ENCODE measurements at regions not wholly inside any gene's neighbourhood (a gene's known extent, or its start where the extent isn't known, plus 50 kb on each side); places are given as distances from the start of the nearest gene placed in this dataset.

DNA sequence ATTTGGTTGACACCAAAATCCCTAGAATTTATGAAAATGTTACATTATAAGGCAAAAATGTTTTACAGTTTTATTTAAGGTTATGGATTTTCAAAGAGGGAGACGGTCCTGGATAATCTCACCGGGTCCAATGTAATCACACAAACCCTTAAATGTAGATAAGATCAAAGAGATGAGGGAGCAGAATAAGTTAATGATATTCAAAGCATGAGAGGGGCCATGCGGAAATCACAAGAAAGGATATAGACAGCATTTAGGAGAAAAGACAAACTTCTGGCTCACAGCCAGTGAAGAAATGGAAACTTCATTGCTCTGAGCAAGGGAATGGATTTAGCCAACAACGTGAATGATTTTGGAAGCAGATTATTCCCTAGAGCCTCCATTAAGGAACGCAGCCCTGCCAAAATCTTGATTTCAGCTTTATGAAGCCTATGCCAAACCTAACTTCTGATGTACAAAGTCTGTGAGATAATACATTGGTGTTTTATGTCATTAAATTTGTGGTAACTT is 684.4 kb upstream of the GNPDA2 start:
- no peak for TF ChIP-seq POLR2A (IDR thresholded peaks at IDR 0.05; ENCODE audit: low read length)
- no peak for TF ChIP-seq GATA1 (IDR thresholded peaks at IDR 0.05; ENCODE audit: low read depth, low read length)
